Medulla oblongata (tissue), 1 donor: ENCODE measurements at regions not wholly inside any gene's neighbourhood (a gene's known extent, or its start where the extent isn't known, plus 50 kb on each side); places are given as distances from the start of the nearest gene placed in this dataset.

Source experiments
- DNase-seq: peaks from one replicate; pipeline ENCODE4 v3.0.0-alpha.2; 2015; ENCODE audit errors: extremely low spot score

DNA sequence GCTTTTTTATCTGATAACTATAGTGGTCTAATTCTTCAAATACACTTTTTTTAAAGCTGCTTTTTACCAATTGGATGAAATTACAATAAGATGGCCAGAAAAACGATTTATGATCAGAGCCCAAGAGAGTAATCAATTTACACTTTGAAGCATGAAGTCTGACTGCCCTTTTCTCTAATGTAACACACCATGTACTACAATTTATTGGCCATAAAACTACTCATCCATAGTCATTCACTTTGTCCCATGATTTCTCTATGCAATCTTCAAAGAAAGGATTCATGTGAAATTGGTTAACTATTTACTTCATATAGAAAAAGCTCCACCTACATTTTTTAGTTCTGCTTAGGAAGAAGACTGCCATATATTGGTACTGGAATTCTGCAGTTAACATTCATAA, 73.6 kb upstream of the CAST start:
- DNase-seq, result no peak

DNA sequence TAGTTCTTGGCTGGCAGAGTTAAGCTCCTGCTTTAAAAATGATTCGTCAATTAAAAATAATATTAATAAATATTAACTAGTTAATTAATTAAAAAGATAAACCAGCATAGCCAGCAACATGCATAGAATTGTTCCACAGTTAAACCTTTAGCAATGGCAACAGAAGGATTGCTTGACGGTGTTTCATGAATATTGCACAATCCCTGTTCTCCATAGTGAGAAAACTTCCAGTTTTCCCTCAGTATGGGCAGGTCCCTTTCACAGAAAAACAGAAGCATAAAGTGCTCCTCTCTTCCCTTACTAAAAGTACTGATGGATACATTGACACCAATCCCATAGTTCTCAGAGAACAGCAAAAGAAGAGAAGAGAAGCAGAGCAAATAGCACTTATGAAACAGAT, 71.4 kb upstream of the CAST start:
- DNase-seq, result no peak

DNA sequence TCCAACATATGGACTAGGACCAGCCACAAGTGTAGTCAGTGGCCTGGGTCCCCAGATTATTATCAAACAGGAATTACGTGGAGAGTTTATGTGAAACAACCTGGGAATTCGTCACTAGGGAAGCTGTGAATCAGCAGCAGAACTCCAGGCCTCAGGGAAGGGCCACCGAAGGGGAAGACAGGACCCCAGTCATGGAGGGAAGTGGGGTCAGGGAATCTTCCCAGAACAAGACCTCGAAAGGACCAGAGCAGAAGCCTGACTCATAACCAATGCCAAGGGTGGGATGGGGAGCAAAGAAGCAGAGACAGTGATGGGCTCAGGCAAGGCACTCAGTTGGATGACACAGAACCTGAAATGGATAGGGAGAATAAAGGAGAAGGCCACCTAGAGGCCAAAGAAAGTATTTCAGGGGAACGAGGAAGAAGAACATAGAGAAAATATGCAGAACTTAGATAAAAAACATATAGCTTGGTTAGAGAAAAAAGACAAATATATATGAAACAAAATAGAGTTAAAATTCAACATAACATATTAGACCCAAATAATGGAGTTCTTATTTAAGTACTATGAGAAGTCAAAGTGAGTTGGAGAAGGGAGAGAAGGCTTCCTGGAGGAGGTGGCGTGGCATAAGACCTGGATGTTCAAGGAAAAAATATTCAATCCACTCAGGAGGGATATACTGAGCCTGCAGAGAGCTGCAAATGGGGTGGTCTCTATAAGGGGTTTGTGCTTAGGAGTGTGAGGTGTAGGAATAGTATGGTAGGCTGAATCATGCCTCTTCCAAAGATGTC, 66.7 kb upstream of the CAST start:
- no peak for DNase-seq

DNA sequence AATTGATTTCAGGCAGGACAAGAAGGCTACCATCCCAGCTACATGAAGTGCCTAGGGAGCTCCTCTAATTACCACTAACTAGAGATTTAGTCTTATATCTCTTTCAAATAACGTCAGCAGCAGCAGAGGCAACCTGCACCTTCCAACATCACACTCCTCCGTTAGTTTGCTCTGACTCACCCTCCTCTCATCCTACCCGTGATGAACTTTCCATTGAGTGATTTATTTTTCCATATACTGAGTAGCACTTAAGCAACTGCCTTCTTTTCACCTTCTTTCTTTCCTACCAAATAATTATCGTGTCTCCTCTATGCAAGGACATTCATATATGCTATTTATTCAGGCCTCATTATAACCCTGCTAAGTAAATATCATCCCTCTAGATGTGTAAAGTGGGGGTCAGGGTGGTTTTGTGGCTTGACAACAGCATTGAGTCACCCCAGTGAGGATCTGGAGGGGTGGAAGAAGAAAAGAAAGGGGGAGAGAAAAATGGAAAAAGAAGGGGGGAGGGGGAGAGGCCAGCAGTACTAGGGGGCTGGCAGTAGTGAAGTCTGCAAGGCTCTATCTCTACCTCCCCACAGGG, 64.6 kb upstream of the CAST start:
- no peak for DNase-seq

DNA sequence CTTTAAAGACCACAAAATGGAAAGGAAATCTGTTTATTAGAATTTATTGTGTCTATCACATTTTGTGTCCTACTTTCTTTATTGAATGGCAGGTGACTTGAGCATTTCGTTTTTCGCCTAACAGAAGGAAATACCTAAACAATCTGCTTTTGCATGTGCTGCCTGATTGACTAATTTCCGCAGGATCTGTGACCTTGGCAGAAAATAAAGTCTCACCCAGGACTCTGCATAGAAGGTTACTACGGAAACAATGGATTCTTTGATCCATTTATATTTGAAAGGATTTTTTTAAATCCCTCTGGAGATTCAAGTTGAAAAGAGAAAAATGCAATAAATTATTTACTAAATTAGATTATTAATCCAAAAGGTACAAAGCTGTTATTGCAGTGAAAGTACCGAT, 61.0 kb upstream of the CAST start:
- no peak for DNase-seq

DNA sequence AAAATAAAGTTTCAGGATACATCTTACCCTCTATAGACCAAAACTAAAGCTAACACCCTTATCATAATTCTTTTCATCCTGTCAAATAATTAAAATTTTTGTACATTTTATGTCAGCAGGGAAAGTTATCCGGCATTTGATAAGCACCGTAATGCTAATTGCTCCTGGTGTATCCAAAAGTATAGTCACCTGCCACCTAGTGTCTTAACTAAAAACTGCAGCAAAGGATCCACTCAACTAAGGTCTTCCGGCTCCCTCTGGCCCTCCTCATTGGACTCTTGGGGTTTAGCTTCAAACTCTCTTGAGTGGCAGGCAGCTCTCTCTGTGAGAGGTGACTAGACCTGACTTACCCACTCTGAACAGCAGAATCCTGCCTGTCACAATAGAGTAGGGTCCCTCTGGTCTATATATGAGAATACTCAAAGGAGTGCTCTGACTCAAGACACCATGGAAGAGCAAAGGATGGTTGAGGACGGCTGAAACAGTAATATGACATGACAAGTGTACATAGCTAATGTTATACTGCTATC, 60.4 kb upstream of the CAST start:
- DNase-seq, result peak; percentile 81

DNA sequence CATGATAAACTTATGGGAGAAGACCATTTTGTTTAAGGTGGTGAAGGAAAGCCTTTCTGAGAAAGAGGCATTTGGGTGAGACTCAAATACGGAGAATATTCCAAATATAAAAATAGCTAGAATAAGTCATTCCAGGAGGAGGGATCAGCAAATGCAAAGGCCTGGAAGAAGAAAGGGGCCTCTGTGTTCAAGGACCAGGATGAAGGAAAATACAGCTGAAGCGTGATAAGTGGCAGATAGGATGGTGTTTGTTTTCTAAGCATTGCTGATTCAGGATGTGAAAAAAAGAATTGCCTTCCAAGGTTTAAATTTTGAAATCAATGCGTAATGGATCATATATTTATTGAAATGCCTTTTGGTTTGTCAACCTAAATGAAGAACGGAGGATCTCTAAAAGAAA, 59.4 kb upstream of the CAST start:
- DNase-seq, result no peak

DNA sequence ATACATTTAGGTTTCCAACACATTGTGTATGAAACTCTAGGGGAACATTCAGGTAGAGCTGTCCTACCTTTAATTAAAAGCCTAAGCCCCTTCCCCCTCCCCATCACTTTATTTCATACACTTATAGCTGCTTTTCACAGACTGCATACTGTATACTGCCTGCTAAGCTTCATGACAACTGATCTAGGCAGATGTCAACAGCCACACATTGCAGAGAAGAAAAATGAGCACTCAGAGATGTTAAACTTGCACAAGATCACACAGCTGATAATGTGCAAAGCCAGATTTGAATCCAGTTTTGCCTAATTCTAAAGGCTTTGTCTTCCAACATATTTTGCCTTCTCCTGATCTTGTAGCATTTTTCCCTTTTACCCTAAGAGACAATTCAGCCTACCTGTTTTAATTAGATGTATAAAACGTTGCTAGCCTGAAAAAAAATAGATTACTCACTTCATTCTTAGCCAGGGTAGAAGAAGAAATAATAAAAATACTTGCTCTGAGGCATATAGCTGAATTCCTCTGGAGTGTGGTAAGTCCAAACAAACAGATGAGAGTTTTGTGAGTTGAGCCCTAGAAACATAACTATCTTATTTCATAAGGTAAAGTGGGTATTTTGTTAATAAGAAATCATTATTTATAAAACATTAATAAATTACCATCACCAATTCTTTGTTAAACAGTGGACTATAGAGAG, 56.9 kb upstream of the CAST start:
- DNase-seq, result no peak

DNA sequence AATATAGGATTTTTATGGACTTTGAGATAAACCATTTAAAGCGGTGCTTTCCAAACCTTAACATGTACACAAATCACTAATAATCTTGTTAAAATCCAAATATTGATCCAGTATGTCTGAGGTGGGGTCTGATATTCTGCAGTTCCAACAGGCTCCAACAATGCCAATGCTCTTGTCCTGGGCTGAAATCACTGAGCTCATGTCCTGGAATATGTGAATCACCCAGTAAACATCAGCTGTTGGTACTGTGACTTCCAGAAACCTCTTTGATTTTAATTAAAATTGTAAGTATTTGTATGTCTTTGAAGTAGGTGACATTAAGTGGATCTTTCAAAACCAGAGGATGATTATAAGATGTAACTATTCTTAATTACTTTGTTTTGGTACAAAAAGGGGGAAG, 52.8 kb upstream of the CAST start:
- no peak for DNase-seq

DNA sequence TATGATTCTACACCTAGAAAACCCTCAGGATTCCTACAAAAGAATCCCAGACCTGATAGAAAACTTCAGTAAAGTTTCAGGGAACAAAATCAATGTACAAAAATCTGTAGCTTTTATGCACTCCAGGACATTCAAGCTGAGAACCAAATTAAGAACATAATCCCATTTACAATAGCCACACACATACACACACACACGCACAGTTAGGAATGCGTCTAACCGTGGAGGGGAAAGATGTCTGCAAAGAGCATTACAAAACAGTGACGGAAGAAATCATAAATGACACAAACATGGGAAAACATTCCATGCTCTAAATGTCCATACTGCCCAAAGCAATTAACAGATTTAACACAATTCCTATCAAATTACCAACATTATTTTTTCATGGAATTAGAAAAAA, 51.4 kb upstream of the CAST start:
- no peak for DNase-seq

DNA sequence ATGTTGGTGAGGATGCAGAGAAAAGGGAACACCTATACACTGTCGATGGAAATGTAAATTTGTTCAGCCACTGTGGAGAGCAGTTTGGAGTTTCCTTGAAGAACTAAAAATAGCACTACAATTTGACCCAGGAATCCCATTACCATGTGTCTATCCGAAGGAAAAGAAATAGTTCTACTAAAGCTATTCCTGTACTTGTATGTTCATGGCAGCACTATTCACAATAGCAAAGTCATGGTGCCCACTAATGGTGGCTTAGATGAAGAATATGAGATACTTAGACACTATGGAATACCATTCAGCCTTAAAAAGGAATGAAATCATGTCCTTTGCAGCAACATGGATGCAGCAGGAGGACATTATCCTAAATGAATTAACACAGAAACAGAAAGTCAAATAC, 50.2 kb upstream of the CAST start:
- no peak for DNase-seq
